HFFc6 (cell line): ENCODE measurements at regions not wholly inside any gene's neighbourhood (a gene's known extent, or its start where the extent isn't known, plus 50 kb on each side); places are given as distances from the start of the nearest gene placed in this dataset.
A peak's percentile ranks its signal among the peaks of the same experiment; 100 is the strongest.

Experiments used
- DNase-seq: peaks from one replicate; pipeline ENCODE4 v3.0.0-alpha.2; 2018
- H3K27ac Mint-ChIP-seq: 2 replicates; pipeline ENCODE4 v1.8.0; 2020; ENCODE audit warnings: mild to moderate bottlenecking, mixed read lengths
- H3K27me3 Mint-ChIP-seq: 2 replicates; pipeline ENCODE4 v1.8.0; 2021; ENCODE audit warnings: mild to moderate bottlenecking, moderate library complexity, mixed read lengths; ENCODE audit not compliant: insufficient read depth
- H3K36me3 Mint-ChIP-seq: 2 replicates; pipeline ENCODE4 v1.8.0; 2021; ENCODE audit warnings: low read depth, mixed read lengths
- H3K4me1 Mint-ChIP-seq: 2 replicates; pipeline ENCODE4 v1.8.0; 2020; ENCODE audit warnings: low read depth, mixed read lengths
- H3K4me3 Mint-ChIP-seq: 2 replicates; pipeline ENCODE4 v1.8.0; 2020; ENCODE audit warnings: mild to moderate bottlenecking, moderate library complexity, mixed read lengths
- H3K9me3 Mint-ChIP-seq: 2 replicates; pipeline ENCODE4 v1.8.0; 2020; ENCODE audit warnings: mild to moderate bottlenecking, mixed read lengths
- CTCF ChIP-seq: fragments of 200-600 bp; sonication (generic); IDR thresholded peaks from 2 replicates; pipeline ENCODE4 v1.5.0; 2021; ENCODE audit warnings: antibody characterized with exemption, mild to moderate bottlenecking

- Mint-ChIP-seq H3K27me3 (no peaks in the 10 kb centered on the region), H3K4me1 (peaks cover 16% of the 10 kb centered on the region; the same call in 1 of the 2 replicates), H3K36me3 (no peaks in the 10 kb centered on the region), H3K4me3 (no peak overlapping the region), H3K9me3 (no peaks in the 10 kb centered on the region), H3K27ac (no peak overlapping the region)
- no peak for DNase-seq
- TF ChIP-seq CTCF: no peak
Measured at GRCh38 chr1:187921426-187921825, 1092.7 kb downstream of the PLA2G4A start.

- Mint-ChIP-seq H3K27ac (no peak overlapping the region), H3K27me3 (no peaks in the 10 kb centered on the region), H3K4me1 (peaks cover 25% of the 10 kb centered on the region; the same call in 1 of the 2 replicates), H3K4me3 (no peak overlapping the region), H3K36me3 (no peaks in the 10 kb centered on the region), H3K9me3 (no peaks in the 10 kb centered on the region)
- TF ChIP-seq CTCF: no peak
- no peak for DNase-seq
Measured at GRCh38 chr1:187922255-187922654, 1093.5 kb downstream of the PLA2G4A start.

- Mint-ChIP-seq H3K4me3 (peak overlapping the region; percentile 79), H3K36me3 (no peaks in the 10 kb centered on the region), H3K4me1 (peaks cover 41% of the 10 kb centered on the region; the same call in 1 of the 2 replicates), H3K27ac (peak overlapping the region; percentile 36; the same call in 1 of the 2 replicates), H3K27me3 (no peaks in the 10 kb centered on the region), H3K9me3 (no peaks in the 10 kb centered on the region)
- no peak for TF ChIP-seq CTCF
- no peak for DNase-seq
Measured at GRCh38 chr1:187924252-187924651, 1095.5 kb downstream of the PLA2G4A start.

- Mint-ChIP-seq H3K27ac (no peak overlapping the region), H3K27me3 (no peaks in the 10 kb centered on the region), H3K4me1 (peaks cover 47% of the 10 kb centered on the region; the same call in 1 of the 2 replicates), H3K4me3 (no peak overlapping the region; the same call in 1 of the 2 replicates), H3K9me3 (no peaks in the 10 kb centered on the region), H3K36me3 (no peaks in the 10 kb centered on the region)
- TF ChIP-seq CTCF: peak; percentile 75
- DNase-seq: peak; percentile 23
Measured at GRCh38 chr1:187928288-187928687, 1099.5 kb downstream of the PLA2G4A start.

GRCh38 chr1:187928696-187929095, 1099.9 kb downstream of the PLA2G4A start:
- TF ChIP-seq CTCF: no peak; the same call in 1 of the 2 replicates
- no peak overlapping the region for H3K4me3 Mint-ChIP-seq
- H3K27ac Mint-ChIP-seq: no peak overlapping the region
- H3K4me1 Mint-ChIP-seq: peaks cover 47% of the 10 kb centered on the region; the same call in 1 of the 2 replicates
- no peaks in the 10 kb centered on the region for H3K27me3 Mint-ChIP-seq
- DNase-seq: no peak
- no peaks in the 10 kb centered on the region for H3K9me3 Mint-ChIP-seq
- H3K36me3 Mint-ChIP-seq: no peaks in the 10 kb centered on the region

GRCh38 chr1:187931776-187932175, 1103.0 kb downstream of the PLA2G4A start:
- Mint-ChIP-seq H3K27ac (no peak overlapping the region), H3K4me3 (no peak overlapping the region), H3K4me1 (peaks cover 27% of the 10 kb centered on the region; the same call in 1 of the 2 replicates), H3K27me3 (no peaks in the 10 kb centered on the region), H3K36me3 (peaks cover 4% of the 10 kb centered on the region; the same call in 1 of the 2 replicates), H3K9me3 (no peaks in the 10 kb centered on the region)
- no peak for TF ChIP-seq CTCF
- no peak for DNase-seq
